Gastrocnemius medialis (tissue), 4 donors: ENCODE measurements at regions not wholly inside any gene's neighbourhood (a gene's known extent, or its start where the extent isn't known, plus 50 kb on each side); places are given as distances from the start of the nearest gene placed in this dataset.
"Not testable (repeated sequence)": the region's sequence is repeated elsewhere in the genome, so short reads cannot be mapped to it uniquely, and the experiment has no call there.

Experiments
- ATAC-seq, 2 donors: fragments of 150-250 bp; one replicate each; pipeline ENCODE4 v1.9.1; 2016
- DNase-seq, 2 donors: peaks; one replicate each; pipeline ENCODE4 v3.0.0-alpha.2; 2019
- H3K27ac ChIP-seq, 4 donors: fragments of 200-600 bp; sonication (generic); 1 replicate in 1 of 4; 2 replicates in 3 of 4; pipeline ENCODE4 v1.5.1; 2016 to 2018; ENCODE audit warnings: mild to moderate bottlenecking in 2 of 4, moderate library complexity in 1 of 4
- H3K27me3 ChIP-seq, 3 donors: fragments of 200-600 bp; sonication (generic) in 2 of 3; 1 replicate in 1 of 3; 2 replicates in 2 of 3; pipeline versions ENCODE4 v1.5.1 to v1.6.0; 2016 to 2019; ENCODE audit warnings: mild to moderate bottlenecking in 1 of 3, moderate library complexity in 1 of 3
- H3K36me3 ChIP-seq, 2 donors: fragments of 200-600 bp; sonication (generic) in 1 of 2; one replicate each; pipeline ENCODE4 v1.5.1; 2017 to 2018
- H3K4me1 ChIP-seq, 2 donors: fragments of 200-600 bp; sonication (generic) in 1 of 2; one replicate each; pipeline ENCODE4 v1.5.1; 2016 to 2017; ENCODE audit warnings: mild to moderate bottlenecking in 2 of 2
- H3K4me3 ChIP-seq, 4 donors: fragments of 200-600 bp; sonication (generic) in 3 of 4; 1 replicate in 1 of 4; 2 replicates in 3 of 4; pipeline ENCODE4 v1.5.1; 2016 to 2019; ENCODE audit warnings: mild to moderate bottlenecking in 2 of 4
- H3K9me3 ChIP-seq, 3 donors: fragments of 200-600 bp; sonication (generic) in 2 of 3; 1 replicate in 1 of 3; 2 replicates in 2 of 3; pipeline ENCODE4 v1.5.1; 2016 to 2019
- POLR2A ChIP-seq, 2 donors: fragments of 450-650 bp; IDR thresholded peaks; one replicate each; pipeline ENCODE4 v1.6.1; 2017; ENCODE audit warnings: antibody characterized with exemption in 2 of 2, mild to moderate bottlenecking in 2 of 2, moderate library complexity in 2 of 2
- in situ Hi-C, 4 donors: fragments of 200-750 bp; cut with MboI; loops; one replicate each; pipeline versions ENCODE4 v1.15.0 to v1.8.0; 2017; ENCODE audit warnings: low sequenced_read_pairs in 4 of 4
- intact Hi-C: fragments of 100-400 bp; cut with DNase I; formaldehyde crosslinking; loops from one replicate; pipeline ENCODE4 v1.15.1; 2023; ENCODE audit warnings: low total_unique reads
- TF ChIP-seq, protein P1 (sequence below), 5 experiments: fragments of 450-650 bp in 3 of 5; fragments of 200-600 bp in 2 of 5; sonication (generic) in 2 of 5; IDR thresholded peaks in 4 of 5; conservative IDR thresholded peaks in 1 of 5; 1 replicate in 4 of 5; 2 replicates in 1 of 5; pipeline ENCODE4 v1.5.1; 2016 to 2019; ENCODE audit warnings: antibody characterized with exemption in 5 of 5, mild to moderate bottlenecking in 3 of 5, moderate library complexity in 3 of 5

DNA sequence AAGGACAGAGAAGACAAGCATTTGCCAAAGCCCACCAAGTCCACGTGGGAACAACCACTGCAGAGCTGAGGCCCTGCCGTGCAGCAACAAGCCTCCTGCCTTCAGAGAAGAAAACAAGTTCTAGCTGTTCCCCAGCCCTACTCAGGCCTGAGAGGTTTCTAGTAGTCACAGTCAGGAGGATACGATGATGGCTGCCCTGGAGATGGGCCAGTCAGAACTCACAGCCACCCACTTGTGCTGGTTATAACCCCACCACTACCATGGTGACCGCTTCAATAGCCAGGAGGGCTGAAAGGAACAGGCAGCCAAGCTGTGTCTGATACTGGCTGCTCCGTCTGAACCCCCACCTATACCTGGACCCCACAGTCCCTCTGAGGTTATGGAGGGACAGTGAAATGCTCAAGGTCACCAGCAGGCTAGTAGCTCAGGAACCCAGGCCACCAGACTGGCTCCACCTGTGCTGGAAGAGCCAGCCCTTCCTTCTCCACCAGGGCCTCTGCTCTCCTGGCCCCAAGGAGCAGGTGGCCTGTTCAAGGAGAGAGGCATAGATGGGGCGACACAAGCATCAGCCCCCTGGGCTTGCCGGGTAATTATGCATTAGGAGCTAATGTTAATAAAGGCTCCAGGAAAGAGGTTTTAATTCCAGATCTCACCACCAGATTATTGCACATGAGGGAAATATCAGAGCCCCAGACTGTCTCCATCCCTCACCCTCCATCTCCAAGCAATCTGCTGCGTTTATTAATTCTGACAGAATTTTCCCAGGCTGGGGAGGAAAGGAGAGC lies 125.8 kb upstream of the PCBD1 start:
- ATAC-seq: no peak
- no peak overlapping the region for H3K4me3 ChIP-seq
- no peaks in the 10 kb centered on the region for H3K4me1 ChIP-seq
- in situ Hi-C loops: no loop called here
- H3K27ac ChIP-seq: no peak overlapping the region
- intact Hi-C loops: no loop called here
- H3K36me3 ChIP-seq: no peaks in the 10 kb centered on the region
- no peaks in the 10 kb centered on the region for H3K27me3 ChIP-seq
- no peak for TF ChIP-seq POLR2A (IDR thresholded peaks at IDR 0.05)
- TF ChIP-seq, protein P1, sequence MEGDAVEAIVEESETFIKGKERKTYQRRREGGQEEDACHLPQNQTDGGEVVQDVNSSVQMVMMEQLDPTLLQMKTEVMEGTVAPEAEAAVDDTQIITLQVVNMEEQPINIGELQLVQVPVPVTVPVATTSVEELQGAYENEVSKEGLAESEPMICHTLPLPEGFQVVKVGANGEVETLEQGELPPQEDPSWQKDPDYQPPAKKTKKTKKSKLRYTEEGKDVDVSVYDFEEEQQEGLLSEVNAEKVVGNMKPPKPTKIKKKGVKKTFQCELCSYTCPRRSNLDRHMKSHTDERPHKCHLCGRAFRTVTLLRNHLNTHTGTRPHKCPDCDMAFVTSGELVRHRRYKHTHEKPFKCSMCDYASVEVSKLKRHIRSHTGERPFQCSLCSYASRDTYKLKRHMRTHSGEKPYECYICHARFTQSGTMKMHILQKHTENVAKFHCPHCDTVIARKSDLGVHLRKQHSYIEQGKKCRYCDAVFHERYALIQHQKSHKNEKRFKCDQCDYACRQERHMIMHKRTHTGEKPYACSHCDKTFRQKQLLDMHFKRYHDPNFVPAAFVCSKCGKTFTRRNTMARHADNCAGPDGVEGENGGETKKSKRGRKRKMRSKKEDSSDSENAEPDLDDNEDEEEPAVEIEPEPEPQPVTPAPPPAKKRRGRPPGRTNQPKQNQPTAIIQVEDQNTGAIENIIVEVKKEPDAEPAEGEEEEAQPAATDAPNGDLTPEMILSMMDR (IDR thresholded peaks at IDR 0.05 in 4 of 5, conservative IDR thresholded peaks at IDR 0.05 in 1 of 5): no peak
- DNase-seq: no peak
- H3K9me3 ChIP-seq: no peaks in the 10 kb centered on the region

DNA sequence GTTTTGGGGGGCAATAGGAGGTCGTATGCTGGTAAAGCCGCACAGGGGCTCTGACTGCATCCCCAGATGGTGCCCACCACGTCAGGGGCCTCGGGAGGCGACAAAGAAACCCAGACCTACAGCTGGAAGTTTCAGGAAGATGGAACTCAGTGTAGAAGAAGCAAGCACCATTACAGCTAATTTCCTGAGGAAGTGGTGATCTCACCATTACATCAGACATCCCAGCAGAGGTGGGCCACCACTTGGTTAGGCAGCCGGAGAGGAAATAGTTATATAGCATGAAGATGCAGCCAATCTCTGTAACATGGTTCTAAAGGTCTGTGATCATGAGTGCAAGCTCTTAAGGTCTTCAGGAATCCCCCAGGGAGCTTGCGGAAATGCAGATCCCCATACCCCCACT lies 127.3 kb upstream of the PCBD1 start:
- DNase-seq: no peak
- no peaks in the 10 kb centered on the region for H3K27me3 ChIP-seq
- no peak overlapping the region for H3K27ac ChIP-seq
- TF ChIP-seq, protein P1 (IDR thresholded peaks at IDR 0.05 in 4 of 5, conservative IDR thresholded peaks at IDR 0.05 in 1 of 5): no peak
- no peak for TF ChIP-seq POLR2A (IDR thresholded peaks at IDR 0.05)
- no peaks in the 10 kb centered on the region for H3K4me1 ChIP-seq
- intact Hi-C loops: no loop called here
- no peaks in the 10 kb centered on the region for H3K9me3 ChIP-seq
- in situ Hi-C loops: no loop called here
- ATAC-seq: no peak
- H3K36me3 ChIP-seq: no peaks in the 10 kb centered on the region
- H3K4me3 ChIP-seq: no peak overlapping the region

DNA sequence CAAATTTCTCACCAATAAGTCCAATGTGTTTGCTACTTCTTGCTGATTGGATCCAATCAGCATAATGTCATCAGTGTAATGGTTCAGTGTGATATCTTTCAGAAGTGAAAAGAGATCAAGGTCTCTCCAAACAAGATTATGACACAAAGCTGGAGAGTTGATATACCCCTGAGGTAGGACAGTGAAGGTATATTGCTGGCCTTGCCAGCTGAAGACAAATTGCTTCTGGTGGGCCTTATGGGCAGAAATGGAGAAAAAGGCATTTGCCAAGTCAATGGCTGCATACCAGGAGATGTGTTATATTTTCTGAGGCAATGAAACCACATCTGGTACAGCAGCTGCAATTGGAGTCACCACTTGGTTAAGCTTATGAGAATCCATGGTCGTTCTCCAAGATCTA lies 131.7 kb upstream of the PCBD1 start:
- H3K27me3 ChIP-seq, DNase-seq, ATAC-seq, H3K4me3 ChIP-seq, in situ Hi-C loops, H3K27ac ChIP-seq, H3K9me3 ChIP-seq, H3K36me3 ChIP-seq, intact Hi-C loops, H3K4me1 ChIP-seq: not testable (repeated sequence)

DNA sequence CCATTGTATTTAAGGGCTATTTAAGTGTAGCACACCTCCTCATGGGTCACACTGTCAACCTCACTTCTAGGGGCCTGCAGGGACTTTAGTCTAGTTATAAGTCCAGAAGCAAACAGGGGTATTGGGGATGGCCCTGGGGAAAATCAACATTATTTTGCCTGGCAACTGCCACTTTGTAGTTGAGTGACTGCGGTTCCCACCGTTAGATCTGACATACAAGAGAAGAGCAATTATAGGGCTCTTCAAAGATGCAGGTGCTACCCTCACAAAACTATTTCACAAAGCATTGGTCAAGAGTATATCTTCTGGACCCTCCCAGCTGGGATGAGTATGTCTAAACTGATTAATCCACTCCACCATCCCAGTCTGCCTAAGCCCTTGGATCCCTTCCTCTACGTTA lies 133.0 kb upstream of the PCBD1 start:
- TF ChIP-seq, protein P1 (IDR thresholded peaks at IDR 0.05 in 4 of 5, conservative IDR thresholded peaks at IDR 0.05 in 1 of 5): no peak
- no peak for TF ChIP-seq POLR2A (IDR thresholded peaks at IDR 0.05)
- Histone ChIP-seq H3K27me3 (no peaks in the 10 kb centered on the region), H3K4me1 (no peaks in the 10 kb centered on the region), H3K36me3 (no peaks in the 10 kb centered on the region), H3K9me3 (no peaks in the 10 kb centered on the region), H3K27ac (no peak overlapping the region), H3K4me3 (no peak overlapping the region)
- DNase-seq (no peak), ATAC-seq (no peak)
- intact Hi-C loops (no loop called here), in situ Hi-C loops (no loop called here)

DNA sequence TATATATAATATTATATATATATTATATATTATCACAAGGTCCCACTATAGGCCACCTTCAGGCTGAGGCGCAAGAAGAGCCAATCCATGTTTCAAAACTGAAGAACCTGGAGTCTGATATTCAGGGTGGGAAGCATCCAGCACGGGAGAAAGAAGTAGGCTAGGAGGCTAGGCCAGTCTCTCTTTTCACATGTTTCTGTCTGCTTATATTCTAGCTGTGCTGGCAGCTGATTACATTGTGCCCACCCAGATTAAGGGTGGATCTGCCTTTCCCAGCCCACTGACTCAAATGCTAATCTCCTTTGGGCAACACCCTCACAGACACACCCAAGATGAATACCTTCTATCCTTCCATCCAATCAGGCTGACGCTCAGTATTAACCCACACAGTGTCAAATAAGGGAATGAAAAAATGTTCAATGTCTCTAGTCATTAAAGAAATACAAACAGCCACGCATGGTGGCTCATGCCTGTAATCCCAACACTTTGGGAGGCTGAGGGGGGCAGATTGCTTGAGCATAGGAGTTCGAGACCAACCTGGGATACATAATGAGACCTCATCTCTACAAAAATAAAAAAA lies 135.4 kb upstream of the PCBD1 start:
- H3K27me3 ChIP-seq: no peaks in the 10 kb centered on the region
- no peak overlapping the region for H3K4me3 ChIP-seq
- ATAC-seq (no peak), DNase-seq (no peak)
- no peaks in the 10 kb centered on the region for H3K4me1 ChIP-seq
- intact Hi-C loops (no loop called here), in situ Hi-C loops (no loop called here)
- no peak overlapping the region for H3K27ac ChIP-seq
- H3K36me3 ChIP-seq: no peaks in the 10 kb centered on the region
- H3K9me3 ChIP-seq: no peaks in the 10 kb centered on the region
- TF ChIP-seq, protein P1 (IDR thresholded peaks at IDR 0.05 in 4 of 5, conservative IDR thresholded peaks at IDR 0.05 in 1 of 5): no peak
- no peak for TF ChIP-seq POLR2A (IDR thresholded peaks at IDR 0.05)
